ENCODE measurements at regions not wholly inside any gene's neighbourhood (a gene's known extent, or its start where the extent isn't known, plus 50 kb on each side); places are given as distances from the start of the nearest gene placed in this dataset.

GRCh38 chr9:80937645-80938044 is 751.7 kb downstream of the TLE1 start:
- CTCF ChIA-PET, result no interaction called here
- TF ChIP-seq, protein P1, sequence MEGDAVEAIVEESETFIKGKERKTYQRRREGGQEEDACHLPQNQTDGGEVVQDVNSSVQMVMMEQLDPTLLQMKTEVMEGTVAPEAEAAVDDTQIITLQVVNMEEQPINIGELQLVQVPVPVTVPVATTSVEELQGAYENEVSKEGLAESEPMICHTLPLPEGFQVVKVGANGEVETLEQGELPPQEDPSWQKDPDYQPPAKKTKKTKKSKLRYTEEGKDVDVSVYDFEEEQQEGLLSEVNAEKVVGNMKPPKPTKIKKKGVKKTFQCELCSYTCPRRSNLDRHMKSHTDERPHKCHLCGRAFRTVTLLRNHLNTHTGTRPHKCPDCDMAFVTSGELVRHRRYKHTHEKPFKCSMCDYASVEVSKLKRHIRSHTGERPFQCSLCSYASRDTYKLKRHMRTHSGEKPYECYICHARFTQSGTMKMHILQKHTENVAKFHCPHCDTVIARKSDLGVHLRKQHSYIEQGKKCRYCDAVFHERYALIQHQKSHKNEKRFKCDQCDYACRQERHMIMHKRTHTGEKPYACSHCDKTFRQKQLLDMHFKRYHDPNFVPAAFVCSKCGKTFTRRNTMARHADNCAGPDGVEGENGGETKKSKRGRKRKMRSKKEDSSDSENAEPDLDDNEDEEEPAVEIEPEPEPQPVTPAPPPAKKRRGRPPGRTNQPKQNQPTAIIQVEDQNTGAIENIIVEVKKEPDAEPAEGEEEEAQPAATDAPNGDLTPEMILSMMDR (IDR thresholded peaks at IDR 0.05; ENCODE audit: insufficient read depth, low read length, missing control alignments), result no peak
- H3K4me3 ChIP-seq (ENCODE audit: low read depth, low read length), result no peak overlapping the region
- POLR2A ChIA-PET, result no interaction called here
- no peak for DNase-seq (ENCODE audit: low read depth, low spot score)

GRCh38 chr9:80934095-80934494 is 755.3 kb downstream of the TLE1 start:
- TF ChIP-seq, protein P1 (IDR thresholded peaks at IDR 0.05; ENCODE audit: insufficient read depth, low read length, missing control alignments), result no peak
- no peak for DNase-seq (ENCODE audit: low read depth, low spot score)
- H3K4me3 ChIP-seq (ENCODE audit: low read depth, low read length), result no peak overlapping the region
- POLR2A ChIA-PET, result no interaction called here
- CTCF ChIA-PET, result interaction anchor here (0.8 kb wide), 1 partner anchor 14 kb away, joined by 3 read pairs; no protein-coding TSS in a partner anchor

- CTCF ChIA-PET, result no interaction called here
- DNase-seq (ENCODE audit: low read depth, low spot score), result no peak
- no peak overlapping the region for H3K4me3 ChIP-seq (ENCODE audit: low read depth, low read length)
- TF ChIP-seq, protein P1 (IDR thresholded peaks at IDR 0.05; ENCODE audit: insufficient read depth, low read length, missing control alignments), result no peak
- POLR2A ChIA-PET, result no interaction called here
Measured at GRCh38 chr9:80932947-80933780, 756.2 kb downstream of the TLE1 start.

GRCh38 chr9:80932181-80932580 is 757.2 kb downstream of the TLE1 start:
- no peak for DNase-seq (ENCODE audit: low read depth, low spot score)
- POLR2A ChIA-PET, result no interaction called here
- TF ChIP-seq, protein P1 (IDR thresholded peaks at IDR 0.05; ENCODE audit: insufficient read depth, low read length, missing control alignments), result no peak
- no peak overlapping the region for H3K4me3 ChIP-seq (ENCODE audit: low read depth, low read length)
- CTCF ChIA-PET, result no interaction called here

DNA sequence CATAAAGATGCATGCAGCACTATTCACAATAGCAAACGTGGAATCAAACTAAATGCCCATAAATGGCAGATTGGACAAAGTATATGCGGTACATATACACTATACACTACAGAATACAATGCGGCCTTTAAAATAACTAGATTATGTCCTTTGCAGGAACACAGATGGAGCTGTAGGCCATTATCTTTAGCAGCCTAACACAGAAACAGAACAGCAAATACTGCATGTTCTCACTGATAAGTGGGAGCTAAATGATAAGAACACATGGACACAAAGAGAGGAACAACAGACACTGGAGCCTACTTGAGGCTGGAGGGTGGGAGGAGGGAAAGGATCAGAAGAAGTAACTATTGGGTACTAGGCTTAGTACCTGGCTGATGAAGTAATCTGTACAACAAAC is 758.2 kb downstream of the TLE1 start:
- TF ChIP-seq, protein P1 (IDR thresholded peaks at IDR 0.05; ENCODE audit: insufficient read depth, low read length, missing control alignments), result no peak
- H3K4me3 ChIP-seq (ENCODE audit: low read depth, low read length), result no peak overlapping the region
- CTCF ChIA-PET, result no interaction called here
- POLR2A ChIA-PET, result no interaction called here
- DNase-seq (ENCODE audit: low read depth, low spot score), result no peak

GRCh38 chr9:80928697-80929096 is 760.6 kb downstream of the TLE1 start:
- POLR2A ChIA-PET, result no interaction called here
- TF ChIP-seq, protein P1 (IDR thresholded peaks at IDR 0.05; ENCODE audit: insufficient read depth, low read length, missing control alignments), result no peak
- CTCF ChIA-PET, result no interaction called here
- no peak overlapping the region for H3K4me3 ChIP-seq (ENCODE audit: low read depth, low read length)
- no peak for DNase-seq (ENCODE audit: low read depth, low spot score)
